ENCODE measurements at regions not wholly inside any gene's neighbourhood (a gene's known extent, or its start where the extent isn't known, plus 50 kb on each side); places are given as distances from the start of the nearest gene placed in this dataset.

DNA sequence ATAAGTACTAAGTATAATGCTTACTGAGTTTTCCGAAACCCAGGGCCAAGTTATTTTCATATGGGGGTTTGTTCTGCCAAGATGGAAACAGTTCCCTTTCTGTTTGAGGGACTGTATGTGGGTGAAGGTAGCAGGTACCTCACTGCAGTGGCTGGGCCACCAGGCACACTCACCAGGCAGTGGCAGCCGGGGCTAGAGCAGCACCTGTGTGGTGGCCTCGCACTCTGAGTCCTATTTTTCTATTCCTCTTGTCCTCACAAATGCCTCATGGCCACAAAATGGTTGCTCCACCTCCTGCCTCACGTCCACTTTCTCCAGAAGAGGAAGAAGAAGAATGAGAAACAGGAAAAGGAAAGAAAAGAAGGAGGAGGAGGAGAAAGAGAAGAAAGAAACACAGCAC lies 167.3 kb upstream of the SHH start:
- TF ChIP-seq, protein P1, sequence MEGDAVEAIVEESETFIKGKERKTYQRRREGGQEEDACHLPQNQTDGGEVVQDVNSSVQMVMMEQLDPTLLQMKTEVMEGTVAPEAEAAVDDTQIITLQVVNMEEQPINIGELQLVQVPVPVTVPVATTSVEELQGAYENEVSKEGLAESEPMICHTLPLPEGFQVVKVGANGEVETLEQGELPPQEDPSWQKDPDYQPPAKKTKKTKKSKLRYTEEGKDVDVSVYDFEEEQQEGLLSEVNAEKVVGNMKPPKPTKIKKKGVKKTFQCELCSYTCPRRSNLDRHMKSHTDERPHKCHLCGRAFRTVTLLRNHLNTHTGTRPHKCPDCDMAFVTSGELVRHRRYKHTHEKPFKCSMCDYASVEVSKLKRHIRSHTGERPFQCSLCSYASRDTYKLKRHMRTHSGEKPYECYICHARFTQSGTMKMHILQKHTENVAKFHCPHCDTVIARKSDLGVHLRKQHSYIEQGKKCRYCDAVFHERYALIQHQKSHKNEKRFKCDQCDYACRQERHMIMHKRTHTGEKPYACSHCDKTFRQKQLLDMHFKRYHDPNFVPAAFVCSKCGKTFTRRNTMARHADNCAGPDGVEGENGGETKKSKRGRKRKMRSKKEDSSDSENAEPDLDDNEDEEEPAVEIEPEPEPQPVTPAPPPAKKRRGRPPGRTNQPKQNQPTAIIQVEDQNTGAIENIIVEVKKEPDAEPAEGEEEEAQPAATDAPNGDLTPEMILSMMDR (IDR thresholded peaks at IDR 0.05): no peak
- TF ChIP-seq POLR2A (IDR thresholded peaks at IDR 0.05) (no peak), POLR2AphosphoS5 (IDR thresholded peaks at IDR 0.05) (no peak)

All from breast epithelium (tissue), 3 donors.